ENCODE measurements at regions not wholly inside any gene's neighbourhood (a gene's known extent, or its start where the extent isn't known, plus 50 kb on each side); places are given as distances from the start of the nearest gene placed in this dataset.

GRCh38 chr3:74771401-74771800, 156.9 kb upstream of the CNTN3 start:
- CTCF ChIA-PET: no interaction called here
- no peaks in the 10 kb centered on the region for H3K27me3 ChIP-seq (ENCODE audit: control insufficient read depth in 2 of 2, insufficient read depth in 2 of 2, low read length in 2 of 2)
- no peaks in the 10 kb centered on the region for H3K4me1 ChIP-seq (ENCODE audit: control insufficient read depth, extremely low read depth, insufficient read depth, low read length)
- no peak overlapping the region for H3K27ac ChIP-seq (ENCODE audit: insufficient read depth, low read depth, low read length)
- H3K9ac ChIP-seq (replicated peaks; ENCODE audit: extremely low read depth, insufficient read depth, low read length): no peak overlapping the region
- H3K36me3 ChIP-seq (ENCODE audit: control insufficient read depth in 2 of 2, extremely low read depth in 1 of 2, insufficient read depth in 2 of 2, low read length in 2 of 2): no peaks in the 10 kb centered on the region
- POLR2A ChIA-PET: no interaction called here
- H2AFZ ChIP-seq (ENCODE audit: low read depth, low read length): no peak overlapping the region
- no peaks in the 10 kb centered on the region for H3K79me2 ChIP-seq (ENCODE audit: control insufficient read depth, insufficient read depth, low read length)
- intact Hi-C loops (cut with micrococcal nuclease): no loop called here
- no peak for FAIRE-seq
- TF ChIP-seq GATA2 (IDR thresholded peaks at IDR 0.05; ENCODE audit: insufficient read depth, insufficient read length, low read depth, low read length) (no peak), POLR2AphosphoS5 (IDR thresholded peaks at IDR 0.05; ENCODE audit: insufficient read depth, low read depth, low read length) (no peak)
- H4K20me1 ChIP-seq (replicated peaks; ENCODE audit: control insufficient read depth, extremely low read depth, insufficient read depth, low read length): no peaks in the 10 kb centered on the region
- DNase-seq (ENCODE audit: low read depth, low spot score): no peak
- no TSS peak for BruUV-seq (replicated peaks)
- H3K9me1 ChIP-seq (replicated peaks; ENCODE audit: control insufficient read depth, extremely low read depth, insufficient read depth, low read length): no peaks in the 10 kb centered on the region
- H3K9me3 ChIP-seq (replicated peaks; ENCODE audit: control insufficient read depth, insufficient read depth, low read length): peaks cover 4% of the 10 kb centered on the region
- H3K4me3 ChIP-seq (replicated peaks in 1 of 3; ENCODE audit: insufficient read depth in 1 of 3, low read depth in 1 of 3, low read length in 3 of 3): no peak overlapping the region
- dilution Hi-C loops (cut with MboI; ENCODE audit: extremely low pct_ligation_motif_present, low sequenced_read_pairs): no loop called here
- H3K4me2 ChIP-seq (ENCODE audit: insufficient read depth, low read length): no peak overlapping the region

- DNase-seq (ENCODE audit: low read depth, low spot score) (no peak), FAIRE-seq (no peak)
- no peaks in the 10 kb centered on the region for H3K4me1 ChIP-seq (ENCODE audit: control insufficient read depth, extremely low read depth, insufficient read depth, low read length)
- no peaks in the 10 kb centered on the region for H3K27me3 ChIP-seq (ENCODE audit: control insufficient read depth in 2 of 2, insufficient read depth in 2 of 2, low read length in 2 of 2)
- no TSS peak for BruUV-seq (replicated peaks)
- H3K9me1 ChIP-seq (replicated peaks; ENCODE audit: control insufficient read depth, extremely low read depth, insufficient read depth, low read length): no peaks in the 10 kb centered on the region
- H4K20me1 ChIP-seq (replicated peaks; ENCODE audit: control insufficient read depth, extremely low read depth, insufficient read depth, low read length): no peaks in the 10 kb centered on the region
- ChIA-PET POLR2A (no interaction called here), CTCF (no interaction called here)
- no peak overlapping the region for H3K27ac ChIP-seq (ENCODE audit: insufficient read depth, low read depth, low read length)
- peaks cover 4% of the 10 kb centered on the region for H3K9me3 ChIP-seq (replicated peaks; ENCODE audit: control insufficient read depth, insufficient read depth, low read length)
- TF ChIP-seq CTCF (IDR thresholded peaks at IDR 0.05; ENCODE audit: extremely low read depth in 1 of 2, insufficient read depth in 1 of 2, low read depth in 1 of 2, low read length in 2 of 2): no peak
- TF ChIP-seq POLR2A (IDR thresholded peaks at IDR 0.05; ENCODE audit: low read depth, low read length): no peak
- no peak for TF ChIP-seq MYC (IDR thresholded peaks at IDR 0.05; ENCODE audit: low read depth, low read length)
- no peak for TF ChIP-seq POLR2AphosphoS5 (IDR thresholded peaks at IDR 0.05; ENCODE audit: insufficient read depth, low read depth, low read length)
- no peak for TF ChIP-seq FOS (IDR thresholded peaks at IDR 0.05; ENCODE audit: borderline replicate concordance, insufficient read depth, low read length)
- TF ChIP-seq MAX (IDR thresholded peaks at IDR 0.05; ENCODE audit: insufficient read depth, insufficient read length): no peak
- no peak for TF ChIP-seq GATA2 (IDR thresholded peaks at IDR 0.05; ENCODE audit: insufficient read depth, insufficient read length, low read depth, low read length)
- no peak for TF ChIP-seq EZH2 (IDR thresholded peaks at IDR 0.05; ENCODE audit: borderline replicate concordance, low read depth, low read length, severe bottlenecking)
- H2AFZ ChIP-seq (ENCODE audit: low read depth, low read length): no peak overlapping the region
- H3K36me3 ChIP-seq (ENCODE audit: control insufficient read depth in 2 of 2, extremely low read depth in 1 of 2, insufficient read depth in 2 of 2, low read length in 2 of 2): no peaks in the 10 kb centered on the region
- no peak overlapping the region for H3K9ac ChIP-seq (replicated peaks; ENCODE audit: extremely low read depth, insufficient read depth, low read length)
- no peak overlapping the region for H3K4me3 ChIP-seq (replicated peaks in 1 of 3; ENCODE audit: insufficient read depth in 1 of 3, low read depth in 1 of 3, low read length in 3 of 3)
- dilution Hi-C loops (cut with MboI; ENCODE audit: extremely low pct_ligation_motif_present, low sequenced_read_pairs): no loop called here
- intact Hi-C loops (cut with micrococcal nuclease): no loop called here
- H3K4me2 ChIP-seq (ENCODE audit: insufficient read depth, low read length): no peak overlapping the region
- H3K79me2 ChIP-seq (ENCODE audit: control insufficient read depth, insufficient read depth, low read length): no peaks in the 10 kb centered on the region
These were observed 153.6 kb upstream of the CNTN3 start for GRCh38 chr3:74768010-74768409.
